H1 (cell line): ENCODE measurements at regions not wholly inside any gene's neighbourhood (a gene's known extent, or its start where the extent isn't known, plus 50 kb on each side); places are given as distances from the start of the nearest gene placed in this dataset.

ENCODE experiments used
- CTCF ChIA-PET: fragments of 300-600 bp; sonication (Branson Sonifier 250); formaldehyde crosslinking; loops from one replicate; lab custom pipeline; 2021; ENCODE audit not compliant: partially characterized antibody; lab: Charles Lee
- POLR2A ChIA-PET: fragments of 300-600 bp; sonication (Branson Sonifier 250); formaldehyde crosslinking; loops from one replicate; lab custom pipeline; 2021; ENCODE audit warnings: inconsistent platforms; ENCODE audit not compliant: partially characterized antibody; lab: Charles Lee
- DNase-seq, 2 experiments: peaks; one replicate each; pipeline versions ENCODE4 v3.0.0 to v3.0.0-alpha.2; 2010 to 2022; ENCODE audit warnings: low spot score in 2 of 2, low read depth in 1 of 2, mixed read lengths in 1 of 2
- FAIRE-seq: peaks from 2 replicates; lab custom pipeline; 2011; peaks lifted over from hg19 to GRCh38; lab: Jason Lieb, UNC
- H2AFZ ChIP-seq: 2 replicates; pipeline ENCODE4 v1.8.1; 2012; ENCODE audit warnings: low read length, inconsistent platforms
- H2AK5ac ChIP-seq: 2 replicates; pipeline ENCODE4 v1.6.1; 2013; ENCODE audit warnings: low read depth, low read length
- H2BK120ac ChIP-seq: replicated peaks from 2 replicates; pipeline ENCODE3; 2013; ENCODE audit warnings: low read depth, low read length, inconsistent platforms
- H2BK12ac ChIP-seq: 2 replicates; pipeline ENCODE4 v1.6.1; 2013; ENCODE audit warnings: low read depth, low read length
- H2BK15ac ChIP-seq: 2 replicates; pipeline ENCODE4 v1.6.1; 2013; ENCODE audit warnings: low read length
- H2BK20ac ChIP-seq: 2 replicates; pipeline ENCODE4 v1.6.1; 2013; ENCODE audit warnings: low read length
- H2BK5ac ChIP-seq: 2 replicates; pipeline ENCODE4 v1.6.1; 2013; ENCODE audit warnings: low read depth, low read length
- H3K14ac ChIP-seq: 2 replicates; pipeline ENCODE4 v1.6.1; 2013; ENCODE audit warnings: inconsistent platforms; ENCODE audit not compliant: insufficient read length
- H3K18ac ChIP-seq: 2 replicates; pipeline ENCODE4 v1.6.1; 2013; ENCODE audit warnings: low read length; ENCODE audit errors: extremely low read depth
- H3K23ac ChIP-seq: 2 replicates; pipeline ENCODE4 v1.6.1; 2013; ENCODE audit warnings: inconsistent platforms; ENCODE audit not compliant: insufficient read length
- H3K23me2 ChIP-seq: 2 replicates; pipeline ENCODE4 v1.6.1; 2013; ENCODE audit warnings: low read depth, low read length
- H3K27ac ChIP-seq: 2 replicates; pipeline ENCODE4 v1.6.1; 2011; ENCODE audit warnings: low read depth, low read length, inconsistent platforms
- H3K27me3 ChIP-seq, 4 experiments: replicated peaks in 1 of 4; 1 replicate in 1 of 4; 2 replicates in 3 of 4; pipeline versions ENCODE4 v1.6.1 to v1.8.1; 2011 to 2013; ENCODE audit warnings: low read length in 3 of 4, mild to moderate bottlenecking in 3 of 4, inconsistent platforms in 2 of 4, mixed read lengths in 2 of 4, moderate library complexity in 1 of 4; ENCODE audit not compliant: control insufficient read depth in 3 of 4, insufficient read depth in 3 of 4; ENCODE audit errors: extremely low read depth in 1 of 4
- H3K36me3 ChIP-seq, 4 experiments: 2 replicates each; pipeline versions ENCODE4 v1.6.1 to v1.8.1; 2011 to 2013; ENCODE audit warnings: mild to moderate bottlenecking in 4 of 4, low read length in 3 of 4, moderate library complexity in 2 of 4, control low read depth in 1 of 4, inconsistent platforms in 1 of 4; ENCODE audit not compliant: insufficient read depth in 4 of 4, control insufficient read depth in 2 of 4
- H3K4ac ChIP-seq: replicated peaks from 2 replicates; pipeline ENCODE3; 2013; ENCODE audit warnings: low read length, low read depth, mixed read lengths, inconsistent platforms; ENCODE audit not compliant: insufficient read length
- H3K4me1 ChIP-seq, 4 experiments: replicated peaks in 1 of 4; 1 replicate in 1 of 4; 2 replicates in 3 of 4; pipeline versions ENCODE4 v1.6.1 to v1.8.1; 2011 to 2013; ENCODE audit warnings: low read length in 3 of 4, inconsistent platforms in 2 of 4, mixed read lengths in 1 of 4; ENCODE audit not compliant: insufficient read depth in 4 of 4, control insufficient read depth in 3 of 4
- H3K4me2 ChIP-seq, 2 experiments: 2 replicates each; pipeline versions ENCODE4 v1.6.1 to v1.8.1; 2011 to 2013; ENCODE audit warnings: low read depth in 2 of 2, low read length in 2 of 2, control low read depth in 1 of 2, inconsistent platforms in 1 of 2, mild to moderate bottlenecking in 1 of 2; ENCODE audit not compliant: insufficient read depth in 1 of 2
- H3K4me3 ChIP-seq, 4 experiments: fragments of 200-600, 300-600 bp in 1 of 4; sonication (generic), shearing (Covaris generic), sonication (Bioruptor Twin) in 1 of 4; 2 replicates each; pipeline versions ENCODE4 v1.5.1 to v1.8.1; 2011 to 2016; ENCODE audit warnings: low read length in 4 of 4, low read depth in 3 of 4, control low read depth in 2 of 4, inconsistent platforms in 2 of 4, mild to moderate bottlenecking in 2 of 4, mixed read lengths in 1 of 4, moderate library complexity in 1 of 4; ENCODE audit not compliant: insufficient read depth in 2 of 4; ENCODE audit errors: extremely low read depth in 1 of 4
- H3K56ac ChIP-seq: replicated peaks from 2 replicates; pipeline ENCODE3; 2013; ENCODE audit warnings: low read depth, mild to moderate bottlenecking, mixed read lengths, low read length, inconsistent platforms; ENCODE audit not compliant: insufficient read length
- H3K79me1 ChIP-seq: 2 replicates; pipeline ENCODE4 v1.6.1; 2013; ENCODE audit warnings: low read depth, low read length, control low read depth
- H3K79me2 ChIP-seq, 2 experiments: 2 replicates each; pipeline versions ENCODE4 v1.6.1 to v1.8.1; 2012 to 2013; ENCODE audit warnings: low read length in 2 of 2, mild to moderate bottlenecking in 2 of 2, inconsistent platforms in 1 of 2; ENCODE audit not compliant: insufficient read depth in 2 of 2, control insufficient read depth in 1 of 2
- H3K9ac ChIP-seq, 4 experiments: replicated peaks in 1 of 4; 1 replicate in 1 of 4; 2 replicates in 3 of 4; pipeline versions ENCODE4 v1.6.1 to v1.8.1; 2011 to 2013; ENCODE audit warnings: low read depth in 3 of 4, low read length in 3 of 4, control low read depth in 2 of 4, mild to moderate bottlenecking in 2 of 4, moderate library complexity in 2 of 4, inconsistent platforms in 1 of 4; ENCODE audit errors: extremely low read depth in 1 of 4
- H3K9me3 ChIP-seq, 2 experiments: 2 replicates each; pipeline versions ENCODE4 v1.6.1 to v1.8.1; 2012 to 2013; ENCODE audit warnings: mild to moderate bottlenecking in 2 of 2, moderate library complexity in 2 of 2, control low read depth in 1 of 2, inconsistent platforms in 1 of 2, low read depth in 1 of 2, low read length in 1 of 2, mixed read lengths in 1 of 2; ENCODE audit not compliant: insufficient read depth in 2 of 2
- H4K20me1 ChIP-seq, 2 experiments: replicated peaks in 1 of 2; 2 replicates each; pipeline versions ENCODE3 to v1.8.1; 2011 to 2013; ENCODE audit warnings: inconsistent platforms in 2 of 2, low read length in 2 of 2, mild to moderate bottlenecking in 1 of 2; ENCODE audit not compliant: insufficient read depth in 2 of 2, control insufficient read depth in 1 of 2
- H4K5ac ChIP-seq: 2 replicates; pipeline ENCODE4 v1.6.1; 2013; ENCODE audit warnings: low read length, low read depth, mixed read lengths, inconsistent platforms; ENCODE audit not compliant: insufficient read length
- H4K8ac ChIP-seq: 2 replicates; pipeline ENCODE4 v1.8.0; 2013; ENCODE audit warnings: mild to moderate bottlenecking, moderate library complexity, low read length, inconsistent platforms; ENCODE audit not compliant: insufficient read depth; ENCODE audit errors: extremely low read depth
- H4K91ac ChIP-seq: replicated peaks from 2 replicates; pipeline ENCODE3; 2013; ENCODE audit warnings: low read length, mixed read lengths, inconsistent platforms; ENCODE audit not compliant: insufficient read length
- CHD1 ChIP-seq: IDR thresholded peaks from 2 replicates; pipeline ENCODE4 v1.6.1; 2012; ENCODE audit warnings: low read depth, low read length, improper control_type of control experiment
- CTCF ChIP-seq, 3 experiments: IDR thresholded peaks; 1 replicate in 2 of 3; 2 replicates in 1 of 3; pipeline versions ENCODE4 v1.5.1 to v1.6.1; 2011; ENCODE audit warnings: low read length in 3 of 3, mild to moderate bottlenecking in 3 of 3, inconsistent platforms in 2 of 3, low read depth in 1 of 3, moderate library complexity in 1 of 3; ENCODE audit not compliant: insufficient read depth in 1 of 3; ENCODE audit errors: control extremely low read depth in 1 of 3
- EP300 ChIP-seq, 2 experiments: IDR thresholded peaks; 1 replicate in 1 of 2; 2 replicates in 1 of 2; pipeline ENCODE4 v1.6.1; 2011 to 2012; ENCODE audit warnings: low read depth in 2 of 2, low read length in 2 of 2, mild to moderate bottlenecking in 2 of 2, borderline replicate concordance in 1 of 2, inconsistent platforms in 1 of 2, moderate library complexity in 1 of 2
- FOSL1 ChIP-seq: IDR thresholded peaks from 2 replicates; pipeline ENCODE4 v1.6.1; 2011; ENCODE audit warnings: mild to moderate bottlenecking, low read depth, low read length, moderate library complexity; ENCODE audit not compliant: insufficient read depth
- HDAC2 ChIP-seq, 2 experiments: fragments of 300-600 bp in 1 of 2; sonication (generic) in 1 of 2; IDR thresholded peaks; 2 replicates each; pipeline ENCODE4 v1.6.1; 2011 to 2012; ENCODE audit warnings: low read depth in 2 of 2, low read length in 2 of 2, mild to moderate bottlenecking in 2 of 2, moderate library complexity in 2 of 2, borderline replicate concordance in 1 of 2, inconsistent platforms in 1 of 2
- HDAC6 ChIP-seq: IDR thresholded peaks from one replicate; pipeline ENCODE4 v1.7.1; 2012; ENCODE audit warnings: low read depth, mild to moderate bottlenecking, inconsistent platforms, low read length, moderate library complexity
- JUN ChIP-seq: IDR thresholded peaks from 2 replicates; pipeline ENCODE4 v1.6.1; 2011; ENCODE audit warnings: low read depth, mild to moderate bottlenecking, improper control_type of control experiment, low read length
- KDM5A ChIP-seq: fragments of 200-600 bp; IDR thresholded peaks from 2 replicates; pipeline ENCODE4 v1.7.1; 2012; ENCODE audit warnings: mild to moderate bottlenecking, low read length, inconsistent platforms, mixed read lengths
- POLR2A ChIP-seq, 2 experiments: IDR thresholded peaks; 1 replicate in 1 of 2; 2 replicates in 1 of 2; pipeline ENCODE4 v1.6.1; 2011; ENCODE audit warnings: low read depth in 2 of 2, low read length in 2 of 2, mild to moderate bottlenecking in 2 of 2; ENCODE audit errors: control extremely low read depth in 1 of 2
- POLR2AphosphoS5 ChIP-seq: IDR thresholded peaks from 2 replicates; pipeline ENCODE4 v1.6.1; 2011; ENCODE audit warnings: low read depth, low read length
- SIX5 ChIP-seq: IDR thresholded peaks from 2 replicates; pipeline ENCODE4 v1.6.1; 2011; ENCODE audit warnings: mild to moderate bottlenecking, low read depth, low read length
- SP1 ChIP-seq: IDR thresholded peaks from 2 replicates; pipeline ENCODE4 v1.6.1; 2011; ENCODE audit warnings: low read depth, low read length
- SP4 ChIP-seq: IDR thresholded peaks from 2 replicates; pipeline ENCODE4 v1.6.1; 2012; ENCODE audit warnings: low read length, inconsistent platforms
- WGBS, 2 experiments: shearing (Covaris generic) in 1 of 2; methylation state at CpG; one replicate each; pipeline versions ENCODE4 v1.1.6 to v1.1.7; 2013 to 2015; ENCODE audit warnings: low lambda C conversion rate in 2 of 2, mixed read lengths in 2 of 2, inconsistent platforms in 1 of 2, low coverage in 1 of 2, missing lambda C conversion rate in 1 of 2; ENCODE audit not compliant: insufficient replicate concordance in 2 of 2, insufficient coverage in 1 of 2, insufficient read length in 1 of 2; ENCODE audit errors: extremely low coverage in 1 of 2, missing lambda C conversion rate in 1 of 2; 5-methylcytosine and 5-hydroxymethylcytosine counted together

GRCh38 chr14:86770186-86770585, 1222.8 kb downstream of the GALC start:
- DNase-seq = no peak
- WGBS, 2 experiments = 98% methylated on average over 3 of the region's 3 CpGs; no CpG with 5 or more reads in 1 of the 2 experiments
- TF ChIP-seq CTCF (IDR thresholded peaks at IDR 0.05; ENCODE audit: control extremely low read depth in 1 of 3, insufficient read depth in 1 of 3, low read depth in 1 of 3, low read length in 3 of 3) (no peak), KDM5A (no peak), FOSL1 (no peak), POLR2AphosphoS5 (no peak), HDAC2 (IDR thresholded peaks at IDR 0.05; ENCODE audit: borderline replicate concordance in 1 of 2, low read depth in 2 of 2, low read length in 2 of 2) (no peak), HDAC6 (no peak), CHD1 (no peak), EP300 (IDR thresholded peaks at IDR 0.05; ENCODE audit: borderline replicate concordance in 1 of 2, low read depth in 2 of 2, low read length in 2 of 2) (no peak), SIX5 (no peak), POLR2A (IDR thresholded peaks at IDR 0.05; ENCODE audit: control extremely low read depth in 1 of 2, low read depth in 2 of 2, low read length in 2 of 2) (no peak), SP4 (no peak), SP1 (no peak), JUN (no peak)

More at GRCh38 chr14:86770186-86770585, 1222.8 kb downstream of the GALC start:
- no peak overlapping the region for H3K4me2 ChIP-seq
- no peak overlapping the region for H2BK12ac ChIP-seq
- H3K27ac ChIP-seq = no peak overlapping the region
- no peak overlapping the region for H3K18ac ChIP-seq
- no peak overlapping the region for H2AK5ac ChIP-seq
- no peaks in the 10 kb centered on the region for H3K9me3 ChIP-seq
- no peak overlapping the region for H4K5ac ChIP-seq
- no peak overlapping the region for H3K4me3 ChIP-seq
- CTCF ChIA-PET = no interaction called here
- no peaks in the 10 kb centered on the region for H4K20me1 ChIP-seq
- POLR2A ChIA-PET = no interaction called here
- peaks cover 0 to 3% (median 0%) of the 10 kb centered on the region in 4 experiments; a peak in 1 of 7 replicates for H3K4me1 ChIP-seq
- no peaks in the 10 kb centered on the region for H3K23me2 ChIP-seq
- H2BK15ac ChIP-seq = no peak overlapping the region
- no peaks in the 10 kb centered on the region for H3K79me2 ChIP-seq
- no peaks in the 10 kb centered on the region for H3K27me3 ChIP-seq
- no peak overlapping the region for H3K9ac ChIP-seq
- FAIRE-seq = no peak
- H4K91ac ChIP-seq = no peak overlapping the region
- no peaks in the 10 kb centered on the region for H3K36me3 ChIP-seq
- no peak overlapping the region for H3K23ac ChIP-seq
- H4K8ac ChIP-seq = no peak overlapping the region
- no peak overlapping the region for H2AFZ ChIP-seq
- H2BK5ac ChIP-seq = no peak overlapping the region
- no peak overlapping the region for H3K4ac ChIP-seq
- no peak overlapping the region for H2BK20ac ChIP-seq
- no peak overlapping the region for H2BK120ac ChIP-seq
- no peaks in the 10 kb centered on the region for H3K79me1 ChIP-seq
- H3K56ac ChIP-seq = no peak overlapping the region
- H3K14ac ChIP-seq = no peak overlapping the region
